Upper lobe of right lung (tissue), 1 donor: ENCODE measurements at regions not wholly inside any gene's neighbourhood (a gene's known extent, or its start where the extent isn't known, plus 50 kb on each side); places are given as distances from the start of the nearest gene placed in this dataset.
A peak's percentile ranks its signal among the peaks of the same experiment; 100 is the strongest.

Experiments
- ATAC-seq: fragments of 200-7000 bp; cut with Tn5 transposase; one replicate; pipeline ENCODE4 v1.9.1; 2020; ENCODE audit warnings: mild to moderate bottlenecking, moderate library complexity
- DNase-seq: peaks from one replicate; pipeline ENCODE4 v3.0.0-alpha.2; 2020
- H3K27ac ChIP-seq: fragments of 200-600 bp; one replicate; pipeline ENCODE4 v1.8.0; 2022
- H3K27me3 ChIP-seq: fragments of 200-600 bp; one replicate; pipeline ENCODE4 v1.8.0; 2022; ENCODE audit warnings: mild to moderate bottlenecking
- H3K36me3 ChIP-seq: fragments of 200-600 bp; one replicate; pipeline ENCODE4 v1.8.0; 2022
- H3K4me1 ChIP-seq: fragments of 200-600 bp; one replicate; pipeline ENCODE4 v1.8.0; 2022
- H3K4me3 ChIP-seq: fragments of 200-600 bp; one replicate; pipeline ENCODE4 v1.8.0; 2022; ENCODE audit warnings: mild to moderate bottlenecking
- H3K9me3 ChIP-seq: fragments of 200-600 bp; one replicate; pipeline ENCODE4 v1.8.0; 2022
- CTCF ChIP-seq: fragments of 200-600 bp; IDR thresholded peaks from one replicate; pipeline ENCODE4 v1.8.0; 2022; ENCODE audit warnings: antibody characterized with exemption
- intact Hi-C: fragments of 100-400 bp; cut with DNase I; formaldehyde crosslinking; loops from one replicate; pipeline ENCODE4 v1.11.0; 2022
- donor health status: DM: no; HTN: yes; CAD: no; lungs with severe emphysema.

- Histone ChIP-seq H3K27me3 (no peaks in the 10 kb centered on the region), H3K27ac (no peak overlapping the region), H3K4me3 (no peak overlapping the region), H3K36me3 (no peaks in the 10 kb centered on the region), H3K9me3 (no peaks in the 10 kb centered on the region), H3K4me1 (no peaks in the 10 kb centered on the region)
- ATAC-seq (no peak), DNase-seq (no peak)
- intact Hi-C loops: no loop called here
- TF ChIP-seq CTCF: no peak
Observed at GRCh38 chr2:120966510-120967254, 231.0 kb downstream of the GLI2 start.

- DNase-seq: no peak
Observed at GRCh38 chr2:120968307-120969015, 232.8 kb downstream of the GLI2 start.

GRCh38 chr2:120969613-120970355 lies 234.1 kb downstream of the GLI2 start:
- no peak for ATAC-seq
- no peak overlapping the region for H3K27ac ChIP-seq
- no peak for DNase-seq
- TF ChIP-seq CTCF: no peak
- H3K4me3 ChIP-seq: no peak overlapping the region
- H3K9me3 ChIP-seq: no peaks in the 10 kb centered on the region
- H3K27me3 ChIP-seq: no peaks in the 10 kb centered on the region
- no peaks in the 10 kb centered on the region for H3K4me1 ChIP-seq
- no peaks in the 10 kb centered on the region for H3K36me3 ChIP-seq
- intact Hi-C loops: no loop called here

More at GRCh38 chr2:120968307-120969015, 232.8 kb downstream of the GLI2 start:
- intact Hi-C loops: no loop called here
- Histone ChIP-seq H3K4me3 (no peak overlapping the region), H3K9me3 (no peaks in the 10 kb centered on the region), H3K36me3 (no peaks in the 10 kb centered on the region), H3K27me3 (no peaks in the 10 kb centered on the region), H3K27ac (no peak overlapping the region), H3K4me1 (no peaks in the 10 kb centered on the region)
- ATAC-seq: no peak
- TF ChIP-seq CTCF: no peak

GRCh38 chr2:120971866-120972265 lies 236.2 kb downstream of the GLI2 start:
- H3K9me3 ChIP-seq: no peaks in the 10 kb centered on the region
- H3K27ac ChIP-seq: no peak overlapping the region
- no peaks in the 10 kb centered on the region for H3K4me1 ChIP-seq
- no peaks in the 10 kb centered on the region for H3K36me3 ChIP-seq
- DNase-seq (no peak), ATAC-seq (no peak)
- TF ChIP-seq CTCF: no peak
- no peak overlapping the region for H3K4me3 ChIP-seq
- intact Hi-C loops: no loop called here
- no peaks in the 10 kb centered on the region for H3K27me3 ChIP-seq

GRCh38 chr2:120972286-120972685 lies 236.6 kb downstream of the GLI2 start:
- ATAC-seq (peak; percentile 18), DNase-seq (no peak)
- intact Hi-C loops: no loop called here
- H3K9me3 ChIP-seq: no peaks in the 10 kb centered on the region
- H3K4me3 ChIP-seq: no peak overlapping the region
- no peaks in the 10 kb centered on the region for H3K27me3 ChIP-seq
- H3K36me3 ChIP-seq: no peaks in the 10 kb centered on the region
- no peaks in the 10 kb centered on the region for H3K4me1 ChIP-seq
- H3K27ac ChIP-seq: no peak overlapping the region
- TF ChIP-seq CTCF: no peak
